H9 (cell line): ENCODE measurements at regions not wholly inside any gene's neighbourhood (a gene's known extent, or its start where the extent isn't known, plus 50 kb on each side); places are given as distances from the start of the nearest gene placed in this dataset.

Experiments used
- DNase-seq: peaks from one replicate; pipeline ENCODE4 v3.0.0-alpha.2; 2017
- H2AFZ ChIP-seq: one replicate; pipeline ENCODE4 v1.6.1; 2013; ENCODE audit warnings: mild to moderate bottlenecking, low read length, control low read depth, moderate library complexity
- H2AK5ac ChIP-seq: 2 replicates; pipeline ENCODE4 v1.6.1; 2013; ENCODE audit warnings: low read length, control low read depth, mixed read lengths; ENCODE audit not compliant: insufficient read length
- H2BK120ac ChIP-seq: one replicate; pipeline ENCODE4 v1.6.1; 2013; ENCODE audit warnings: low read depth, mild to moderate bottlenecking, low read length, control low read depth, inconsistent platforms; ENCODE audit not compliant: poor library complexity, severe bottlenecking
- H2BK12ac ChIP-seq: 2 replicates; pipeline ENCODE4 v1.6.1; 2013; ENCODE audit warnings: low read length, control low read depth, mixed read lengths, low read depth; ENCODE audit not compliant: insufficient read length
- H2BK15ac ChIP-seq: 2 replicates; pipeline ENCODE4 v1.6.1; 2013; ENCODE audit warnings: low read depth, low read length, control low read depth
- H2BK20ac ChIP-seq: one replicate; pipeline ENCODE4 v1.6.1; 2013; ENCODE audit warnings: low read depth, mild to moderate bottlenecking, low read length, control low read depth, inconsistent platforms; ENCODE audit not compliant: poor library complexity, severe bottlenecking
- H2BK5ac ChIP-seq: 2 replicates; pipeline ENCODE4 v1.6.1; 2013; ENCODE audit warnings: low read length, control low read depth, mixed read lengths; ENCODE audit not compliant: insufficient read length
- H3K14ac ChIP-seq: 2 replicates; pipeline ENCODE4 v1.6.1; 2013; ENCODE audit warnings: low read length, control low read depth; ENCODE audit not compliant: insufficient read depth
- H3K18ac ChIP-seq: 2 replicates; pipeline ENCODE4 v1.6.1; 2013; ENCODE audit warnings: low read depth, mild to moderate bottlenecking, mixed read lengths, low read length, control low read depth; ENCODE audit not compliant: insufficient read length
- H3K23ac ChIP-seq: 2 replicates; pipeline ENCODE4 v1.6.1; 2013; ENCODE audit warnings: low read length, control low read depth, mixed read lengths, low read depth; ENCODE audit not compliant: insufficient read length
- H3K23me2 ChIP-seq: 2 replicates; pipeline ENCODE4 v1.6.1; 2013; ENCODE audit warnings: low read depth, mild to moderate bottlenecking, mixed read lengths, low read length, control low read depth; ENCODE audit not compliant: insufficient read length, poor library complexity, severe bottlenecking
- H3K27ac ChIP-seq: 2 replicates; pipeline ENCODE4 v1.5.1; 2013; ENCODE audit warnings: low read length, control low read depth, mixed read lengths, low read depth; ENCODE audit not compliant: insufficient read length
- H3K27me3 ChIP-seq: 2 replicates; pipeline ENCODE4 v1.6.1; 2013; ENCODE audit warnings: low read length, control low read depth, inconsistent platforms; ENCODE audit not compliant: insufficient read depth
- H3K4ac ChIP-seq: 2 replicates; pipeline ENCODE4 v1.6.1; 2013; ENCODE audit warnings: low read depth, mild to moderate bottlenecking, control low read depth, inconsistent platforms, low read length, moderate library complexity
- H3K4me1 ChIP-seq: 2 replicates; pipeline ENCODE4 v1.6.1; 2013; ENCODE audit warnings: low read length, control low read depth, inconsistent platforms; ENCODE audit not compliant: insufficient read depth
- H3K4me2 ChIP-seq: 2 replicates; pipeline ENCODE4 v1.6.1; 2013; ENCODE audit warnings: low read length, control low read depth, mixed read lengths; ENCODE audit not compliant: insufficient read length, insufficient read depth
- H3K56ac ChIP-seq: 2 replicates; pipeline ENCODE4 v1.6.1; 2013; ENCODE audit warnings: low read depth, mild to moderate bottlenecking, mixed read lengths, low read length, control low read depth; ENCODE audit not compliant: insufficient read length
- H3K79me1 ChIP-seq: 2 replicates; pipeline ENCODE4 v1.6.1; 2013; ENCODE audit warnings: low read depth, mild to moderate bottlenecking, moderate library complexity, low read length, control low read depth, inconsistent platforms; ENCODE audit not compliant: insufficient read depth, poor library complexity, severe bottlenecking
- H3K79me2 ChIP-seq: 2 replicates; pipeline ENCODE4 v1.6.1; 2013; ENCODE audit warnings: low read length, control low read depth, inconsistent platforms; ENCODE audit not compliant: insufficient read depth
- H3K9ac ChIP-seq: 2 replicates; pipeline ENCODE4 v1.6.1; 2013; ENCODE audit warnings: low read length, control low read depth, mixed read lengths; ENCODE audit not compliant: insufficient read length; ENCODE audit errors: extremely low read depth
- H3K9me3 ChIP-seq: one replicate; pipeline ENCODE4 v1.6.1; 2013; ENCODE audit warnings: low read depth, low read length, inconsistent platforms; ENCODE audit not compliant: control insufficient read depth
- H3T11ph ChIP-seq: one replicate; pipeline ENCODE4 v1.6.1; 2013; ENCODE audit warnings: mild to moderate bottlenecking, low read length, control low read depth, inconsistent platforms
- H4K20me1 ChIP-seq: one replicate; pipeline ENCODE4 v1.6.1; 2013; ENCODE audit not compliant: control insufficient read depth, insufficient read length, insufficient read depth
- H4K5ac ChIP-seq: 2 replicates; pipeline ENCODE4 v1.6.1; 2013; ENCODE audit warnings: low read depth, mild to moderate bottlenecking, mixed read lengths, low read length, control low read depth; ENCODE audit not compliant: insufficient read length
- H4K8ac ChIP-seq: replicated peaks from 2 replicates; pipeline ENCODE4 v1.6.1; 2013; ENCODE audit warnings: low read length, control low read depth, mixed read lengths, low read depth; ENCODE audit not compliant: insufficient read length
- H4K91ac ChIP-seq: 2 replicates; pipeline ENCODE4 v1.6.1; 2013; ENCODE audit warnings: low read depth, mild to moderate bottlenecking, moderate library complexity, mixed read lengths, low read length, control low read depth; ENCODE audit not compliant: insufficient read length
- H3K27ac Mint-ChIP-seq, 3 experiments: 2 replicates in 2 of 3; 3 replicates in 1 of 3; pipeline ENCODE4 v1.8.0; 2020 to 2021; ENCODE audit warnings: mixed read lengths in 3 of 3, mild to moderate bottlenecking in 1 of 3, moderate library complexity in 1 of 3
- H3K27me3 Mint-ChIP-seq: 2 replicates; pipeline ENCODE4 v1.8.0; 2021; ENCODE audit warnings: low read depth, mild to moderate bottlenecking, moderate library complexity, mixed read lengths
- H3K36me3 Mint-ChIP-seq, 3 experiments: 2 replicates in 2 of 3; 3 replicates in 1 of 3; pipeline ENCODE4 v1.8.0; 2020 to 2021; ENCODE audit warnings: low read depth in 3 of 3, mixed read lengths in 3 of 3; ENCODE audit not compliant: insufficient read depth in 1 of 3
- H3K4me1 Mint-ChIP-seq, 2 experiments: 2 replicates each; pipeline ENCODE4 v1.8.0; 2020; ENCODE audit warnings: mixed read lengths in 2 of 2
- H3K4me3 Mint-ChIP-seq, 2 experiments: 2 replicates in 1 of 2; 3 replicates in 1 of 2; pipeline ENCODE4 v1.8.0; 2020 to 2021; ENCODE audit warnings: mild to moderate bottlenecking in 2 of 2, mixed read lengths in 2 of 2, moderate library complexity in 1 of 2
- H3K9me3 Mint-ChIP-seq, 2 experiments: 2 replicates in 1 of 2; 3 replicates in 1 of 2; pipeline ENCODE4 v1.8.0; 2020; ENCODE audit warnings: mild to moderate bottlenecking in 2 of 2, mixed read lengths in 2 of 2, moderate library complexity in 1 of 2
- TF ChIP-seq, protein P1 (sequence below): fragments of 200-600 bp; sonication (generic); conservative IDR thresholded peaks from 3 replicates; pipeline ENCODE4 v1.8.0; 2021; ENCODE audit warnings: antibody characterized with exemption, mild to moderate bottlenecking

DNA sequence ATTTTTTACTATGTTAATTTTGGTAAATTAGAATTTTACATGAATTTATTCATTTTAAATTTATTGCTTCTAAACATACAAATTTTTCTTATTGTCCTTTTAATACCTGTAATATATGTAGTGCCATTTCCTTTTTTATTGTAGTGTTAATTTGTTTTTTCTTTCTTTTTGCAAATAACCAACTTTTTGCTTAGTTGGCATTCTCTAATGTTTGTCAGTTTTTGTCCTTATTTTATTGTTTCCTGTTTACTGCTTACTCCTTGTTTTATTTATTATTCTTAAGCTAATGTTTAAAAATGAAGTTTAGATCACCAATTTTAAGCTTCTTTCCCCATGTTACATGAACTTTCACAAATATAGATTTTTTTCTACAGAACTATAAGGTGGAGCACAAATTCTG, 516.6 kb downstream of the SLITRK1 start:
- H3K18ac ChIP-seq = no peak overlapping the region
- H3K56ac ChIP-seq = no peak overlapping the region
- no peaks in the 10 kb centered on the region for H3K23me2 ChIP-seq
- no peaks in the 10 kb centered on the region for H3K4me1 ChIP-seq
- no peaks in the 10 kb centered on the region for H4K20me1 ChIP-seq
- H3T11ph ChIP-seq = no peak overlapping the region
- no peaks in the 10 kb centered on the region for H3K4me1 Mint-ChIP-seq
- H3K4me3 Mint-ChIP-seq = no peak overlapping the region
- no peak overlapping the region for H3K4me2 ChIP-seq
- no peak overlapping the region for H4K91ac ChIP-seq
- H4K5ac ChIP-seq = no peak overlapping the region
- no peaks in the 10 kb centered on the region for H3K27me3 Mint-ChIP-seq
- no peak overlapping the region for H3K14ac ChIP-seq
- no peaks in the 10 kb centered on the region for H3K79me1 ChIP-seq
- TF ChIP-seq, protein P1, sequence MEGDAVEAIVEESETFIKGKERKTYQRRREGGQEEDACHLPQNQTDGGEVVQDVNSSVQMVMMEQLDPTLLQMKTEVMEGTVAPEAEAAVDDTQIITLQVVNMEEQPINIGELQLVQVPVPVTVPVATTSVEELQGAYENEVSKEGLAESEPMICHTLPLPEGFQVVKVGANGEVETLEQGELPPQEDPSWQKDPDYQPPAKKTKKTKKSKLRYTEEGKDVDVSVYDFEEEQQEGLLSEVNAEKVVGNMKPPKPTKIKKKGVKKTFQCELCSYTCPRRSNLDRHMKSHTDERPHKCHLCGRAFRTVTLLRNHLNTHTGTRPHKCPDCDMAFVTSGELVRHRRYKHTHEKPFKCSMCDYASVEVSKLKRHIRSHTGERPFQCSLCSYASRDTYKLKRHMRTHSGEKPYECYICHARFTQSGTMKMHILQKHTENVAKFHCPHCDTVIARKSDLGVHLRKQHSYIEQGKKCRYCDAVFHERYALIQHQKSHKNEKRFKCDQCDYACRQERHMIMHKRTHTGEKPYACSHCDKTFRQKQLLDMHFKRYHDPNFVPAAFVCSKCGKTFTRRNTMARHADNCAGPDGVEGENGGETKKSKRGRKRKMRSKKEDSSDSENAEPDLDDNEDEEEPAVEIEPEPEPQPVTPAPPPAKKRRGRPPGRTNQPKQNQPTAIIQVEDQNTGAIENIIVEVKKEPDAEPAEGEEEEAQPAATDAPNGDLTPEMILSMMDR = no peak
- H2BK120ac ChIP-seq = no peak overlapping the region
- H2BK20ac ChIP-seq = no peak overlapping the region
- no peak overlapping the region for H3K23ac ChIP-seq
- no peak overlapping the region for H3K27ac ChIP-seq
- no peak overlapping the region for H2AK5ac ChIP-seq
- no peak overlapping the region for H2AFZ ChIP-seq
- H3K79me2 ChIP-seq = no peaks in the 10 kb centered on the region
- no peaks in the 10 kb centered on the region for H3K36me3 Mint-ChIP-seq
- H3K27me3 ChIP-seq = no peaks in the 10 kb centered on the region
- no peak overlapping the region for H4K8ac ChIP-seq
- no peak overlapping the region for H2BK12ac ChIP-seq
- H2BK5ac ChIP-seq = no peak overlapping the region
- no peak overlapping the region for H3K9ac ChIP-seq
- no peaks in the 10 kb centered on the region for H3K9me3 ChIP-seq
- no peak for DNase-seq
- H3K4ac ChIP-seq = no peak overlapping the region
- no peak overlapping the region for H3K27ac Mint-ChIP-seq
- H2BK15ac ChIP-seq = no peak overlapping the region
- no peaks in the 10 kb centered on the region; a peak in 1 of 5 replicates for H3K9me3 Mint-ChIP-seq
